SKM-1 treated with dmso at 0.1 percent for 144 hours (cell line): ENCODE measurements at regions not wholly inside any gene's neighbourhood (a gene's known extent, or its start where the extent isn't known, plus 50 kb on each side); places are given as distances from the start of the nearest gene placed in this dataset.
"Not testable (repeated sequence)": the region's sequence is repeated elsewhere in the genome, so short reads cannot be mapped to it uniquely, and the experiment has no call there.

Experiments
- DNase-seq: peaks from one replicate; lab custom pipeline; 2025; ENCODE audit not compliant: unreplicated experiment; lab: John Stamatoyannopoulos, UW

DNA sequence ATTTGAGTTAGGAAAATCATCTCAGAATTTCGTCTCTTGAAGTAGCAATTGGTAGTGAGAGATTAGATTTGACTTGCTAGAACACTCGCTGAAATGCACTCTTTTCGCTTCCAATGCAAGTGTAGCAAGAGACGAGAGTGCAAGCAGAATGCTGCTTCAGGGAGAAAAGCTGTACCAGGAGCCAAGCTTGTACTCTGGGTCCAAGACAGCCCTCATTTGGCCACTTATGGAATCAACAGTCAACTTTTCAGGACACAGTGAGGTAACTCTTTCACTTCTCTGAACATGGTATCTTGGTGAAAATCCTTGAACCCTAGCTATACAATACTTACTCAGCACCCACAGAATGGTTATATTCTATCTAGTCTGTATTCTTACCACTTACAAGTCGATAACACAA lies 107.6 kb upstream of the TERB2 start:
- not testable (repeated sequence) for DNase-seq

DNA sequence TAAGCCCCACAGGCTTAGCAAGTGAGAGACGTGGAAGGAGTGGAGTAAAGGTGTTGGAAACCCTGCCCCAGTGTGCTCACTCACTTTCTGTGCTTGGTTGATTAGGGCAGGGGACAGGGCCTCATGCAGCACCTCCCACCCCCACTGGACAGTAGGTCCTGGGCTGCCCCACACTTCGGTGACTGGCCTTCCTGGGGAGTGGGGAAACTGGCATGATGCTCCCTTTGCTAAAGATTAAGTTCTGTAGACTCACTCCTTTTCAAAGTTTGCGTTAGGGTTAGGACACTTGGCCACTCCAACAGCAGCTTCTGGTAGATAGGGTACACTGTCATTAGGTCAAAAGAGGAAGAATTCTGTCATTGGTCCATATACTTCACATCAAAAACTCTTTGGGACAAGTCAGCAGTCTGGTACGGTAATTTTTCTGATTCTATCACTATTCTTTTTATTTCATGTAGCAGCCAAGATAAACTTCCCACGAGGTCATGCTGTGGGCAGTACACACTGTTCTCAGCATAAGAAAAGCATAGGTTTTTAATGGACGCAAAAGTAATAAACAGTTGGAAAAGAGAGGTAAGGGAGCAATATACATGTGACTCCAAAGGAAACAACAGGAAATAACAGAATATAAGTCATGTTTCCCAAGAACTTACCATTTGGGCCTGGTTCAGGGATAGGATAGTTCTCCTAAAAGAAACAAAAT lies 106.6 kb upstream of the TERB2 start:
- DNase-seq: not testable (repeated sequence)

DNA sequence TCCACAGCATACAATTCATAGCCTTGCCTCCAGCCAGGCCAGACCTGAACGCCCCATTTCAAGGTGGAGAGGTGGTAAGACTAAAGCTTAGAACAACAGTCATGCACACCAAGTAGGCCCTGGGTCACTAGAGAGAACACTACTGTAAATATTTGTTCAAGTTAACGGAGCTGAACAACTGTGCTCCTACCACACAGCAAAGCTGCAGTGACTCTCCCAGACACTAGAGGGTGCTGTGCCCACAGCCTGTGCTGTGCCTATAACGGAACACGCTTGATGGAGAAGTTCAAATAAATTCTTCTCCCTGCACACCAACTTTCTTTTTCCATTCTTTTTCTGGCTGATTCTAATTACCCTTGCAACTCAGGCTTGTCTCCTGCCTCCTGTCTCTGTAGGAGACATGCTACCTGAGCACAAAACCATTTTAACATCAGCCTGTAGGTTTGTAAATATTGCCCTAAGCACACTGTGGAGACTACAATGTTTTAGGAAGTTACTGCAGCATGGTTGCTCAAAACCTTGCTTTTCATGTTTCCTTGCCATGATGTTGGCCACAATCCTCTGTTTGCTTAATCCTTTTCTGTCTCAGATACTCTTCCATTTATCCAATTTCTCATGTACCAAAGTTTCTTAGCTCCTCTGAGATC lies 103.1 kb upstream of the TERB2 start:
- DNase-seq: peak; percentile 50

DNA sequence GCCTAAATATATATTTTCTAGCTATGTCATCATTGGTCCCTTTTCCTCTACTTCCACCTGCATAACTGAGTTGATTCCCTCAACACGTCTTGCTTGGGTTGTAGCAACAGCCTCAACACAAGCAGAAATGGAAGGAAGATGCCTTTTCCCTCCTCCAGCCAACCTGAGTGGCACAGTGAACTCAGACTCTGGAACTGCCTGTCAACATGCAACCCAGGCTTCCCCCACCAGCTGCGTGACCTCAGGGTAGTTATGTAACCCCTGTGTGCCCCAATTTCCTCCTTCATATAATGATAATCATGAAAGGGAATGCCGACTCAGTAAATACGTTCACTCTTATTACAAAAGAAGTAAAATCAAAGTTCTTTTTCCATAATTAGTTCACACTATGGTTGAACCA lies 101.8 kb upstream of the TERB2 start:
- DNase-seq: not testable (repeated sequence)

DNA sequence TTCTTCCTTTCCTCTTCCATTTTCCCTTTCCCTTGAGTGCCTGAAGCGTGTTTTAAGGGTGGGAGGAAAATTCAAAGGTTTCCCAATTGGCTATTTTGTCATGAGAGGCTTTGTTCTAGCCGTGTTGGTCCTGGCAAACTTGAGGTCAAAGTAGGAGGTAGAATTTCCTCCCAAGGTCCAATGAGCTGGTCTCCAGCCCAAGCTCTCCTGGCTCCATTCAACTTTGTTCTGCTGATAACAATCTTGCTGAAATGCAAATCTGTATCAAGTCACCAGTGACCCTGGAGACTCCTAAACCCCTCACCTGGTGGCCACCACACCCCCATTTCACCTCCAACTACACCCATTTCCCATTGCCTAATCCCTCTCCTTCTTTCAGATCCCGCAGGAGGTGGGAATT lies 100.2 kb upstream of the TERB2 start:
- not testable (repeated sequence) for DNase-seq

DNA sequence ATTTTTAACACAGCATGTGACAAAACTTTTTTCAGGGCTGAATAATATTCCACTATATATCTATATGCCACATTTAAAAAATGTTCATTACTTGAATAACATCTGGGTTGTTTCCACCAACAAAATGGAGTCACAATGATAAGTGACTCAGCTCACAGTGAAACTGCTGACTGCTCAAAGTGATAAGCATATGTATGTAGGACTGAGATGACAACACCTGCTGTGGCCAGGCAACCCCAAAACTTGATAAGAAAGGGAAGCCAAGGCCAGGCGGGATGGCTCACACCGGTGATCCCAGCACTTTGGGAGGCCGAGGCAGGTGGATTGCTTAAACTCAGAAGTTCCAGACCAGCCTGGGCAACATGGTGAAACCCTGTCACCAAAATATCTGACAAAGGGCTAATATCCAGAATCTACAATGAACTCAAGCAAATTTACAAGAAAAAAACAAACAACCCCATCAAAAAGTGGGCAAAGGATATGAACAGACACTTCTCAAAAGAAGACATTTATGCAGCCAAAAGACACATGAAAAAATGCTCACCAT lies 99.2 kb upstream of the TERB2 start:
- DNase-seq: not testable (repeated sequence)

DNA sequence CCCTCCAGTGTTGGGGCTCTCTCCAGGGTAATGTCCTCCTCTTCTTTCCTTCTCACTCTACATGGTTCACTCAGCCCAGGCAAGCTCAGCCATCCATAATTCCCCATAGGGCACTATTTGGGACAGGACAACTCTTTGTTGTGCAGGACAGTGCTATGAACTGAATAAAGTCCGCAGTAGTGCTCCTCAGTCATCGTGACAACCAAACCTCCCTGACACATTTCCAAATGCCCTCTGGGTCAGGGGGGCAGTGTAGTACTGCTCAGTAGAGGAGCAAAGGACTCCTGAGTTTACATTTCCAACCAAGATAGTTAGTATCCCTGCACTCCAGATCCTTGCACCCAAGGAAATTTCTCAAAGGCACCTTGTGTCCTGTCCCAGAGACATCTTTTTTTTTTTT lies 97.4 kb upstream of the TERB2 start:
- not testable (repeated sequence) for DNase-seq

DNA sequence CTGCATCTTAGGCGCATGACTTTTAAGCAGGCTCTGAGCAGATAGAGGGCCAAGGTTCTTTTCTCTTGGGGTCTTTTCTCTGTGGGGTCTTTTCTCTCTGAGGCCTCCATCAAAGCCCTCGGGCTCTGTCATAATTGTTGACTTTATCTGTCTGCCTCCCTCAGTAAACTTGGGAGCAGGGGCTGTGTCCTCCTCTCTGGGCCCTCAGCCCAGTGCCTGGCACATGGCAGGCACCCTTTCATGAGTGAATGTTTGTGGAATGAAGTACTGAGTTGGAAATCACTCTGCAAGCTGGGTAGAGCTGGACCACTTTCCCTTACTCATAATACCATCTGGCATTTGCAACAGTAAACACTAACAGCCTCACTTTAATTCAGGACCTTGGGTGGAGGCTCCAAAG lies 96.3 kb upstream of the TERB2 start:
- not testable (repeated sequence) for DNase-seq

DNA sequence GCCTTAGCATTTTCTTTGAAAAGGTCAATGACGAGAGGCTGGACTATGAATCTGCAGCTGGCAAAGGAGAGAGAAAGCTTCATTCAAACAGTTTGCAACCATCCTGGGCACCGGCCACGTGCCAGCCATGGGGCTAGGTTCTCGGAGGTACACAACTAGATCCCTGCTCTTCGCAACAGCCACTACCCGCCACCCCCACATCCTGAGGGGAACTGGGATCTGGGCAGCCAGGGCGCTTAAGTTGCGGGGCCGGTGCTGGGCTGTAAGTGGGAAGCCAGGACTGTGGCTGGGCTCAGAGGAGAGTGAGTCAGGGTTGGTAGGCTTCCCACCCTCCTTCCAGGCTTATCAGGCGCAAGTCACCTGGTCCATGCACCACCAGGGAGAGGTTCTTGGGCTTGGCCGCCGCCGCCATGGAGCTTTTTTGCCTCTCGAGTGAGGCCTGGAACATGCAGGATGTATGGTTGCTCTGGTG lies 95.0 kb upstream of the TERB2 start:
- no peak for DNase-seq

DNA sequence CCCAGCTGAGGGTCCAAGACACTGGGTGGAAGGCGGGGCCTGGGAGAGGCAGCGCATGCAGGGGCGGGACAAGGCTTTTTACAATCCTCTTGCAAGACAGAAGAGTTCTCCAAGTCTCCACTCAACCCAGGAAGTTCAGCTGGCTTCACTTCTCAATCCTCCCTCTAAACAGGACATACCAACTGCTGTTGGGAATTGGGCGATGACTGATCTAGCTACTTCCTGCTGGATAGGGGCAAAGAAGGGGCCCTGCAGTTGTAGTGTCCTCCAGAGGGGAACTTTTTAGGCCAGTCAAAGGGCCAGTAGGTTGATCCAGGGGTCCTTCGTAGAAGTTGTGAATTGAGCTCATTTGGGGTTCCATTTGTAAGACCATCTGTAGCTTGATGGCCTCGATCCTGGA lies 94.6 kb upstream of the TERB2 start:
- no peak for DNase-seq

DNA sequence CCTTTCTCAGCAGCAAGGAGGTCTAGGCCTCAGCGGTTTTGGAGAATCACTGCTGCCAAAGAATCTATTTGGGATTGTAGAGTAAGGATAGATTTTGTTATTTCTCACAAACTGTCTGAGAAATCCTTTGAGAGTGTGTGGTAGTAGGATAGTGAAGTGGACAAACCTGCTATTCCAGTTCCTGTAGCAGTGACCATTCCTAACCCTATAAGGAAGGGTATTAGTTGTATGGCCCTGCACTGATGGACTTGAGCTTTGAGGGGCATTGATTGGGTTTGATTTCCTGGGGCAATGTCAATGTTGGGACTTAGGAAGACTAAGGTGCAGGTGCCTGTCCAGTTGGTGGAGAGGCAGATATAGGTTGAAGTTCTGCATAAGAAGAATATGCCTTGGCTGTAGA lies 93.6 kb upstream of the TERB2 start:
- not testable (repeated sequence) for DNase-seq

DNA sequence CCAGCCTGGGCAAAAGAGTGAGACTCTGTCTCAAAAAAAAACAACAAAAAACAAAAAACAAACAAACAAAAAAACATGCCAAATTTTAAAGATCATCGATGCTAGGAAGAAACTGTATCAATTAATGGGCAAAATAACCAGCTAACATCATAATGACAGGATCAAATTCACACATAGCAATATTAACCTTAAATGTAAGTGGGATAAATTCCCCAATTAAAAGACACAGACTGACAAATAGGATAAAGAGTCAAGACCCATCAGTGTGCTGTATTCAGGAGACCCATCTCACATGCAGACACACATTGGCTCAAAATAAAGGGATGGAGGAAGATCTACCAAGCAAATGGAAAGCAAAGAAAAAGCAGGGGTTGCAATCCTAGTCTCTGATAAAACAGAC lies 88.4 kb upstream of the TERB2 start:
- not testable (repeated sequence) for DNase-seq

DNA sequence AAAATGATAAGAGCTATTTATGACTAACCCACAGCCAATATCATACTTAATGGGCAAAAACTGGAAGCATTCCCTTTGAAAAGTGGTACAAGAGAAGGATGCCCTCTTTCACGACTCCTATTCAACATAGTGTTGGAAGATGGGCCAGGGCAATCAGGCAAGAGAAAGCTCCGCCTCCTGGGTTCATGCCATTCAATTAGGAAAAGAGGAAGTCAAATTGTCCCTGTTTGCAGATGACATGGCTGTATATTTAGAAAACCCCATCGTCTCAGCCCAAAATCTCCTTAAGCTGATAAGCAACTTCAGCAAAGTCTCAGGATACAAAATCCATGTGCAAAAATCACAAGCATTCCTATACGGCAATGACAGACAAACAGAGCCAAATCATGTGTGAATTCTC lies 86.4 kb upstream of the TERB2 start:
- not testable (repeated sequence) for DNase-seq

DNA sequence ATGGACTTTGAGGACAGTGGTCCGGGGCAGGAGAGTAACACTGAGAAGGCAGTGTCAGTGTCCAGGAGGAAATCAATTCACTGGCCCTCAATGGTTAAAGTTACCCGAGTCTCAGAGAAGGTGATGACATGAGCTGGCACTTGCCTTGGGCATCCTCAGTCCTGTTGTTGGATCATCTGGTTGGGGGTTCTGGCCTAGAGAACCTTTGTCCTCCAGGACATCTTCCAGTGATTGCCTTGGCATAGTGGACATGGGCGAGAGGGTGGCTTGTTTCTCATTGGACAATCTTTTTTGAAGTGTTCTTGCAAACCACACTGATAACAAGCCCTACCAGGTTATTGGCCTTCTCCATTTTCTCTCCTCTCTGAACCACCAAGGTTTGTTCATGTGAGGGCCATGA lies 83.4 kb upstream of the TERB2 start:
- no peak for DNase-seq

DNA sequence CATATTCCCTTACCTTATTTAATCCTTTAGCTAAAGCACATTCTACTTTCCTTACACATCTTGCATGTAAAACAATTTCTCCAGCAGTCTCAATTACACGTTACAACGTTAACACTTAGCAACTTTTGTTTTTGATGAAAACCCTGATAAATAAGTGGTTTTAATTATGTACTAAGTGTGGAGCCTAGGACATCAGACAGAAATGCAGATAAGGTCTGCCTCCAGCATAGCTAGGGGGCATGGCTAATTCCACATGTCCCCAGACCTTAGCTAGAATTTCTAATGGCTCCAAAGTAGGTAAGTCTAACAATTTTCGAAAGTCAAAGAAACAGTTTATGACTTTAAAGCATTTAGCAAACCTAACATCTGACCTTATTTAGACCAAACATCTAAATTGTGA lies 77.4 kb upstream of the TERB2 start:
- DNase-seq: no peak

DNA sequence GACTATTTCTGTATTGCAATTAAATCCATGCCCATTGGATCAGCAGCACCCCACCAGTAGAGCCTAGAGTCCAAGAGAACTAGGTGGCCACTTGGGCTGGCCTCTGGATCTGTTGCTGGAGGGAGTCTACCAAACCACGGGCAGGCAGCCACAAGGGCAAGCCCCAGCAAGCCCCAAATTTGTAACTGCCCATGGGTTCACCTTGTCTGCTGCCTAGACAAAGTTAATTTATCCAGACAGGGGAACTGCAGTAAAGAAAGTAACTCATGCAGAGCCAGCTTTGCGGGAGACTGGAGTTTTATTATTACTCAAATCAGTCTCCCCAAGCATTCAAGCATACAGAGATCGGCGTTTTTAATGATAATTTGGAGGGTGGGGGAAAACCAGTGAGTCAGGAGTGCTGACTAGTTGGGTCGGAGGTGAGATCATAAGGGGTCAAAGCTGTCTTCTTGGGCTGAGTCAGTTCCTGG lies 74.0 kb upstream of the TERB2 start:
- no peak for DNase-seq

DNA sequence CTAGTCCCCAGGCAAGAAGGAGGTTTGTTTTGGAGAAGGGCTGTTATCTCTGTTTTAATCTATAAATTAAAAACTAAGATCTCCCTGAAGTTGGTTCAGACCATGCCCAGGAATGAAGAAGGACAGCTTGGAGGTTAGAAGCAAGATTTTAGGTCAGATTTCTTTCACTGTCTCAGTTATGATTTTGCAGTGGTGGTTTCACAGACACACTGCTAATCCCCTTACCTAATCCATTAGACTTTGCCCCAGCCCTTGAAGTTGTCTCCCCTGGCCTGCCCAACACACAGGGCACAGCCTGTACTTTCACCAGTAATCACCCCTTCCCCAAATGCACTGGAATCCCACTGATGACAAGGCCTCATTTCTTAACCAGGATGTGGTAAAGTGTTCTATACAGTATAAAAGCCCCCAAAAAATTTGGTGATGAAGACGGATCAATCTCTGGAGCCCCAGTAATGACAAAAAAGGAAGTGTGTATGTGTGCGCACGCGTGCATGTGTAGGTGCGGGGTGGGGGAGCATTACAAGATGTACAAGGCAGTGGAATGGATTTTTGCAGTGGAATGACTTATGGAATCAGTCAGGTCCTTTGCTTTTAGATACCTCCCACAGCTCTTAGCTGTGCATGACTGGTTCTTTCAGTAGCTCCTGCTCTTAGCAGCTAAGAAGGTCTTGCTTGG lies 73.1 kb upstream of the TERB2 start:
- DNase-seq: no peak

DNA sequence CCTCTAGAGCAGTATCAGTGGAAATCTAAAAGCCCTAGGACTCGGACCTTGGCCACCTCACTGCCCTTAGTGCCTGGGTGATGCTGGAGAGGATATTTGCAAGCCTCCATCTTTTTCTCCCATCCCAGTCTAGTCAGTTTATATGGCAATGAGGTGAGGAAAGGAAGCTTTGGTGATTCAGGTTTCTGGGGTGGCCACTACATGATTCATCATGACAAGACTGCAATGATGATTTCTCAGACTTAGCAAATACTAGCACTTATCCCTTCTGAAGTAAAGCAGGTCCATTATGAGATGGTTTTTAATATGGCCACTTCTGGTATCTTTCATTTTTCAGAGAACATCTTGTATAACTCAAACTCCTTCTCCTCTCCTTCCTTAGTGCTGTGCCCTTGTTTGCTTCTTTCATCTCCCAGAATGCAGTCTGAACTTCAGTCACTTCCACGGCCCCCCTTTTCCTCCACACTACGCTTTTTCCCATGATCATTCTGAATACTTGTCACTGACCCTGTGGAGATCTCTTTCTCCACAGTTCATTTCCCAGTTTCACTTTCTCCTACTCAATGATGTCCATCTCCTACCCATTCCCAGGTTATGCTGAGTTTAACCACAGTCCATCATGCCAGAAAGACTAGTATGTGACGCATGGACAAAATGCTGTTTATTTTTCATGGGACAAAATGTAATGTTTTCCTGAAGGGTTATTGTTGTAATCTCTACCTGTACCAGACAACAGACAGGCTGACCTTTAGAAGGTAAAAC lies 57.4 kb upstream of the TERB2 start:
- not testable (repeated sequence) for DNase-seq

DNA sequence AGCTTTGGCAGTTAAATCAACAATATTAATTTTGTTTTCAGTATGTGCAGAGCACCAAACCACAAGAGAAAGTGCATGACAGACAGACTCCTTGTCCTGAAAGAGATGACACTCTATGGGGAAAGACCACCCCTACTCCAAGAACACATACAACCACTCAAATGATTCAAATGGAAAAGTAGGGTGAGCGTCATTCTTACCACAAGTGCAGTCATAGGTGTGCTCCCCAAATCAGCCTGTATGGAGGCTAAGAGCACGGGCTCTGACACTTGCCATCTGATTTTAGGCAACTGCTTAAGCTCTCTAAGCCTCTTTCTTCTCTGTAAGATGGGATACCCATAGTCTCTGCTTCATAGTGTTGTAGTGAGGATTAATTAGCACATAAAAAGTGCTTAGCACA lies 56.7 kb upstream of the TERB2 start:
- not testable (repeated sequence) for DNase-seq

DNA sequence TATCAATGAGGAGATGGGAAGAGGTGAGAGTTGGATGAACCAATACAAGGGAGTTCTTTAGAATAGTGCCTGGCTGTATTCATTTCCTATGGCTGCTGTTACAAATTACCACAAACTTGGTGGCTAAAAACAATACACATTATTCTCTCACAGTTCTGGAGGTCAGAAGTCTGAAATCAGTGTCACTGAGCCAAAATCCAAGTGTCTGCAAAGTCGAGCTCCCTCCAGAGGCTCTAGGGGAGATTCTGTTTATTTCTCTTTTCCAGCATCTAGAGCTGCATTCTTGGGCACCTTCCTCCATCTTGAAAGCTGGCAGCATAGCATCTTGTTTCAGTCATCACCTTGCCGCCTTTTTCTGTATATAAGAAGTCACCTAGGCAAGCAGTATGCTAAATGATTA lies 55.7 kb upstream of the TERB2 start:
- DNase-seq: not testable (repeated sequence)

DNA sequence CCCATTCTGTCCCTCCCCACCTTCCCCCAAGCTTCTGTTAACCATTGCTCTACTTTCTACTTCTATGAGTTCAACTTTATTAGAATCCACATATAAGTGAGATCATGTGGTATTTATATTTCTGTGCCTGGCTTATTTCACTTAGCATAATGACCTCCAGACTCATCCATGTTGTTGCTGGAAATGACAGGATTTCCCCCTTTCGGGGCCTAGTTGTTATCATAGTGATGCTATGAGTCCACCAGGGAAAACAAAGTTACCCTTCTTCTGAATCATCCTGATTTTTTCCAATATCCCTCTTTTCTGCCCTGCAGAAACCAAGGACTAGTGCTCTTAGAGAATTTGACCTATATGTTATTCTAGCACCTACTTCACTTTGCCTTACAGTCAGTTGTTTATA lies 53.2 kb upstream of the TERB2 start:
- not testable (repeated sequence) for DNase-seq
